ENCODE measurements at regions not wholly inside any gene's neighbourhood (a gene's known extent, or its start where the extent isn't known, plus 50 kb on each side); places are given as distances from the start of the nearest gene placed in this dataset.

- no peaks in the 10 kb centered on the region for H3K36me3 ChIP-seq (ENCODE audit: insufficient read depth, insufficient read length, low read length)
- TF ChIP-seq YY1 (IDR thresholded peaks at IDR 0.05; ENCODE audit: insufficient read depth, insufficient read length), result no peak
- no peak for TF ChIP-seq ZNF274 (IDR thresholded peaks at IDR 0.05; ENCODE audit: low read depth, low read length)
- no peak for TF ChIP-seq SUZ12 (IDR thresholded peaks at IDR 0.05; ENCODE audit: extremely low read depth, insufficient read depth, insufficient read length)
- H3K27me3 ChIP-seq (ENCODE audit: insufficient read depth, insufficient read length), result no peaks in the 10 kb centered on the region
- DNase-seq (ENCODE audit: low read depth, low spot score), result no peak
- no peaks in the 10 kb centered on the region for H3K4me1 ChIP-seq (ENCODE audit: insufficient read depth, insufficient read length)
- H3K9me3 ChIP-seq (ENCODE audit: insufficient read depth, low read length), result no peaks in the 10 kb centered on the region
- H3K4me3 ChIP-seq (ENCODE audit: insufficient read length, low read depth), result no peak overlapping the region
- H3K9ac ChIP-seq (ENCODE audit: insufficient read length, low read depth), result no peak overlapping the region
Observed at GRCh38 chr12:92340003-92340402, 194.4 kb upstream of the BTG1 start.

GRCh38 chr12:92339198-92339821, 193.7 kb upstream of the BTG1 start:
- no peak for DNase-seq (ENCODE audit: low read depth, low spot score)
- TF ChIP-seq ZNF274 (IDR thresholded peaks at IDR 0.05; ENCODE audit: low read depth, low read length), result no peak
- TF ChIP-seq YY1 (IDR thresholded peaks at IDR 0.05; ENCODE audit: insufficient read depth, insufficient read length), result no peak
- TF ChIP-seq SUZ12 (IDR thresholded peaks at IDR 0.05; ENCODE audit: extremely low read depth, insufficient read depth, insufficient read length), result no peak

GRCh38 chr12:92338671-92339070, 193.0 kb upstream of the BTG1 start:
- Histone ChIP-seq H3K9me3 (ENCODE audit: insufficient read depth, low read length) (no peaks in the 10 kb centered on the region), H3K36me3 (ENCODE audit: insufficient read depth, insufficient read length, low read length) (no peaks in the 10 kb centered on the region), H3K4me3 (ENCODE audit: insufficient read length, low read depth) (no peak overlapping the region), H3K4me1 (ENCODE audit: insufficient read depth, insufficient read length) (no peaks in the 10 kb centered on the region), H3K27me3 (ENCODE audit: insufficient read depth, insufficient read length) (no peaks in the 10 kb centered on the region), H3K9ac (ENCODE audit: insufficient read length, low read depth) (no peak overlapping the region)
- no peak for DNase-seq (ENCODE audit: low read depth, low spot score)
- TF ChIP-seq ZNF274 (IDR thresholded peaks at IDR 0.05; ENCODE audit: low read depth, low read length), result no peak
- no peak for TF ChIP-seq YY1 (IDR thresholded peaks at IDR 0.05; ENCODE audit: insufficient read depth, insufficient read length)
- no peak for TF ChIP-seq SUZ12 (IDR thresholded peaks at IDR 0.05; ENCODE audit: extremely low read depth, insufficient read depth, insufficient read length)

More at GRCh38 chr12:92339198-92339821, 193.7 kb upstream of the BTG1 start:
- no peaks in the 10 kb centered on the region for H3K4me1 ChIP-seq (ENCODE audit: insufficient read depth, insufficient read length)
- no peaks in the 10 kb centered on the region for H3K27me3 ChIP-seq (ENCODE audit: insufficient read depth, insufficient read length)
- H3K9ac ChIP-seq (ENCODE audit: insufficient read length, low read depth), result no peak overlapping the region
- H3K4me3 ChIP-seq (ENCODE audit: insufficient read length, low read depth), result no peak overlapping the region
- no peaks in the 10 kb centered on the region for H3K9me3 ChIP-seq (ENCODE audit: insufficient read depth, low read length)
- no peaks in the 10 kb centered on the region for H3K36me3 ChIP-seq (ENCODE audit: insufficient read depth, insufficient read length, low read length)

GRCh38 chr12:92338102-92338501, 192.5 kb upstream of the BTG1 start:
- no peak for TF ChIP-seq SUZ12 (IDR thresholded peaks at IDR 0.05; ENCODE audit: extremely low read depth, insufficient read depth, insufficient read length)
- TF ChIP-seq ZNF274 (IDR thresholded peaks at IDR 0.05; ENCODE audit: low read depth, low read length), result no peak
- no peak for TF ChIP-seq YY1 (IDR thresholded peaks at IDR 0.05; ENCODE audit: insufficient read depth, insufficient read length)
- no peak overlapping the region for H3K4me3 ChIP-seq (ENCODE audit: insufficient read length, low read depth)
- H3K27me3 ChIP-seq (ENCODE audit: insufficient read depth, insufficient read length), result no peaks in the 10 kb centered on the region
- no peaks in the 10 kb centered on the region for H3K9me3 ChIP-seq (ENCODE audit: insufficient read depth, low read length)
- DNase-seq (ENCODE audit: low read depth, low spot score), result no peak
- no peaks in the 10 kb centered on the region for H3K4me1 ChIP-seq (ENCODE audit: insufficient read depth, insufficient read length)
- H3K9ac ChIP-seq (ENCODE audit: insufficient read length, low read depth), result no peak overlapping the region
- no peaks in the 10 kb centered on the region for H3K36me3 ChIP-seq (ENCODE audit: insufficient read depth, insufficient read length, low read length)

- H3K36me3 ChIP-seq (ENCODE audit: insufficient read depth, insufficient read length, low read length), result no peaks in the 10 kb centered on the region
- no peak overlapping the region for H3K4me3 ChIP-seq (ENCODE audit: insufficient read length, low read depth)
- H3K9me3 ChIP-seq (ENCODE audit: insufficient read depth, low read length), result no peaks in the 10 kb centered on the region
- no peak for DNase-seq (ENCODE audit: low read depth, low spot score)
- no peaks in the 10 kb centered on the region for H3K27me3 ChIP-seq (ENCODE audit: insufficient read depth, insufficient read length)
- H3K4me1 ChIP-seq (ENCODE audit: insufficient read depth, insufficient read length), result no peaks in the 10 kb centered on the region
- TF ChIP-seq YY1 (IDR thresholded peaks at IDR 0.05; ENCODE audit: insufficient read depth, insufficient read length) (no peak), SUZ12 (IDR thresholded peaks at IDR 0.05; ENCODE audit: extremely low read depth, insufficient read depth, insufficient read length) (no peak), ZNF274 (IDR thresholded peaks at IDR 0.05; ENCODE audit: low read depth, low read length) (no peak)
- H3K9ac ChIP-seq (ENCODE audit: insufficient read length, low read depth), result no peak overlapping the region
Observed at GRCh38 chr12:92337128-92337527, 191.5 kb upstream of the BTG1 start.

GRCh38 chr12:92336641-92337040, 191.0 kb upstream of the BTG1 start:
- Histone ChIP-seq H3K4me1 (ENCODE audit: insufficient read depth, insufficient read length) (no peaks in the 10 kb centered on the region), H3K4me3 (ENCODE audit: insufficient read length, low read depth) (no peak overlapping the region), H3K36me3 (ENCODE audit: insufficient read depth, insufficient read length, low read length) (no peaks in the 10 kb centered on the region), H3K9ac (ENCODE audit: insufficient read length, low read depth) (no peak overlapping the region), H3K9me3 (ENCODE audit: insufficient read depth, low read length) (no peaks in the 10 kb centered on the region), H3K27me3 (ENCODE audit: insufficient read depth, insufficient read length) (no peaks in the 10 kb centered on the region)
- TF ChIP-seq YY1 (IDR thresholded peaks at IDR 0.05; ENCODE audit: insufficient read depth, insufficient read length), result no peak
- no peak for TF ChIP-seq SUZ12 (IDR thresholded peaks at IDR 0.05; ENCODE audit: extremely low read depth, insufficient read depth, insufficient read length)
- TF ChIP-seq ZNF274 (IDR thresholded peaks at IDR 0.05; ENCODE audit: low read depth, low read length), result no peak
- no peak for DNase-seq (ENCODE audit: low read depth, low spot score)

- Histone ChIP-seq H3K27me3 (ENCODE audit: insufficient read depth, insufficient read length) (no peaks in the 10 kb centered on the region), H3K4me1 (ENCODE audit: insufficient read depth, insufficient read length) (no peaks in the 10 kb centered on the region), H3K9ac (ENCODE audit: insufficient read length, low read depth) (no peak overlapping the region), H3K9me3 (ENCODE audit: insufficient read depth, low read length) (no peaks in the 10 kb centered on the region), H3K4me3 (ENCODE audit: insufficient read length, low read depth) (no peak overlapping the region), H3K36me3 (ENCODE audit: insufficient read depth, insufficient read length, low read length) (no peaks in the 10 kb centered on the region)
- no peak for TF ChIP-seq SUZ12 (IDR thresholded peaks at IDR 0.05; ENCODE audit: extremely low read depth, insufficient read depth, insufficient read length)
- no peak for TF ChIP-seq ZNF274 (IDR thresholded peaks at IDR 0.05; ENCODE audit: low read depth, low read length)
- no peak for TF ChIP-seq YY1 (IDR thresholded peaks at IDR 0.05; ENCODE audit: insufficient read depth, insufficient read length)
- DNase-seq (ENCODE audit: low read depth, low spot score), result no peak
Observed at GRCh38 chr12:92335831-92336230, 190.2 kb upstream of the BTG1 start.
